HG03025 (cell line): ENCODE measurements at regions not wholly inside any gene's neighbourhood (a gene's known extent, or its start where the extent isn't known, plus 50 kb on each side); places are given as distances from the start of the nearest gene placed in this dataset.
"Not testable (repeated sequence)": the region's sequence is repeated elsewhere in the genome, so short reads cannot be mapped to it uniquely, and the experiment has no call there.

Source experiments
- ATAC-seq: cut with Tn5 transposase; IDR thresholded peaks from one replicate; pipeline ENCODE4 v1.9.1; 2021; ENCODE audit warnings: mild to moderate bottlenecking, moderate library complexity; ENCODE audit not compliant: unreplicated experiment, low FRiP score

DNA sequence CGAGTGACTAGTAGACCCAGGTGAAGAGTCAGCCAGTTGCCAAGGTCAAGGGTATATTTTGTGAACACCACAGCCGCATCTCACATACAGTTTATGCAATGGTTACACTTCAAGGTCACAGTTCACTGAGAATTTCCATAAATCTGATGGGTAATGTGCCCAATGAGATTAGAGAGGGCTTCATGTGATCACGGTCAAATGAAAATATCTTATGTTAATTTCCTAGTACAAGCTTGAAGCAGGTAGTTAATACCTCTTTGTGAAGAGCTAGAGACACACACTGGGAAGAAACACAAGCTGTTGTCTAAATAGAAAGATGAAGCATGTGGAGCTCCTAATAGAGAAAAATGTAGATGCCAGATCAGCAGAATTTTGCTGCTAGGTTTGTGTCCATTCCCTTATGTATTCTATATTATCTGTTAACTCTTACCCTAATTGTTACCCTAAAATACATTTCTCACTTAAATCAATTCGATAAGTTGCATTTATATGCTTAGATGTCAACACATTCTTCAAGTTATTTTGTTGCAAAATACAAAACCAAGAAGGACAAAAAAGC lies 136.0 kb downstream of the NR2F2 start:
- no peak for ATAC-seq

DNA sequence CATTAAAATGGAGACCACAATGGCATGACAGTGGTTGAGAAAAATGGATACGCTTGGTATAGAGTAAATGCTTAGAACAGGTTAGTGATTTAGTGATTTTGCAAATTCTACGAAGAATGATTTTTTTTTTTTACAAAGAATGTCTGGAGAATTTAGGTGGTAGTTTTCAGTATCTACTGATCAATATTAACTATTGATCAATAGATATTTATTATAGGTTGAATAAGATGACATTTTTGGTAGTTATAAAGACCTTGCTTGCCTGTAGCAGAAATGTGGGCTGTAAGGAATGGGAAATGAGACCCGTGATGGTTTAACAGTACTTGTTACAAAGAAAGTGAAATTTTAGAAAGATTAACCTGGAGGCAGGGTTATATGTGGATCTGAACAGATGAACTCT lies 137.5 kb downstream of the NR2F2 start:
- ATAC-seq = no peak

DNA sequence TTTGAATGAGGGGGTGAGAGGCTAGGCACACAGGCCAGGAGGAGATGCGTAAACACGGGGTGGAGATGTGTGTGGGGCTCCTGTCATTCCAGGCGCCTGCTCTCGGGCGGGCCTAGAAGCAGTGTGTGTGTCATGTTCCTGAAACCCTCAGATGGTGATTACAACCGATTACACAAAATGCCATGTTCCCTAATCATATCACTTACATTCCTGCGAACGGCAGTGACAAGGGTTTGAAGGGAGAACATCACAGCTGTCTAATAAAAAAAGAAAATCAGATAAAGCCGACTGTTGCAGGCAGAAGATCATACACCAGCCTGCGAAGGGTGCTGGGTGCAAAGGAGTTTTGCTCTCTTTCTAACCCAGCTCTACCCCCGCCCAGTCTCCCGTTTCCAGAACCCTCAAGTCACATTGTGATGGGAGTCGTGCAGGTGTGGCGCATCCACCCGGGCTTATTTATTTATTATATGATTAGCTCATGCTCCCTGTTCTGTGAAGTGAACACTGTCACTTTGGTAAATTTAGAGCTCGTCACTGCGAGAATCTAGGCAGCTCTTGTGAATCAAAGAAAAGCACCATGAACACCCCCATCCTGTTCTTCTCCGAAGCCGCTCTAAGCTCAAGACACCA lies 140.3 kb downstream of the NR2F2 start:
- no peak for ATAC-seq

- no peak for ATAC-seq
Measured at GRCh38 chr15:96472681-96473080, 142.2 kb downstream of the NR2F2 start.

DNA sequence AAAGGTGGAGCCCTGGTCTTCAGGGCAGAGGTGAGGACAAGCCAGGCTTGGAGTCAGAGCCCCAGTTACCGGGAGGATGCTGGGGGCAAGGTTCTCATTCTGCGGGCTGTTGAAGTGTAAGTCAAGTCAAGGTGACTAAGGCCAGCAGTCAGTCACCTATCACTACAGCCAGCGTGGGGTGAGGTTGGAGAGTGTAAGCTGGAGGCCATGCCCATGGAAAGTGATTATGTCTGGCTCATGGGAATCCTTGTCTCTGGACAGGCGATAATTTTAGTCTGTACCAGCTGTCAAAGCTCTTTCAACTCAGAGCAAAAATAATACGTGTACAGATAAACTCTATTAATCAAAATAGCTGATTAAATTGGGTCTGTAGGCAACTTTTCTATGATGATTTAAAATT lies 143.1 kb downstream of the NR2F2 start:
- no peak for ATAC-seq

DNA sequence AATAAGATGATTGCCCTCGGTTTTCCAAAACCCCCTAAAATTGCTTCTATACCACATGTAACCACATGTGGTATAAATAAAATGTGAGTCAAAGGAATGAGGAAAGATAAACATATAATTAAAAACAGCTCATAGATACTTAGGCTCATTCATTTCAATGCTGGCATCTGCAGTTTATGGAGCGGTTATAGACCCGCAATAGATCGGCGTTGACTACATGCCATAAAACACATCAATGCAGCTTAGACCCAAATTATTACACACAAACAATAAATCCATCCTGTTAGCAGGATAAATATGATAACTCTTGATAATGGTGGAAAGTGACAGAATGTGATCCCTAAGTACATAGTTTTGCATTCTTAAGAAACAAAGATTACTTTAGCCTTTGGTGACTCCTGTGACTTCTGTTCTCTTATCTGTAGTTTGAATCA lies 143.7 kb downstream of the NR2F2 start:
- no peak for ATAC-seq

- ATAC-seq = no peak
Measured at GRCh38 chr15:96477227-96477626, 146.7 kb downstream of the NR2F2 start.

DNA sequence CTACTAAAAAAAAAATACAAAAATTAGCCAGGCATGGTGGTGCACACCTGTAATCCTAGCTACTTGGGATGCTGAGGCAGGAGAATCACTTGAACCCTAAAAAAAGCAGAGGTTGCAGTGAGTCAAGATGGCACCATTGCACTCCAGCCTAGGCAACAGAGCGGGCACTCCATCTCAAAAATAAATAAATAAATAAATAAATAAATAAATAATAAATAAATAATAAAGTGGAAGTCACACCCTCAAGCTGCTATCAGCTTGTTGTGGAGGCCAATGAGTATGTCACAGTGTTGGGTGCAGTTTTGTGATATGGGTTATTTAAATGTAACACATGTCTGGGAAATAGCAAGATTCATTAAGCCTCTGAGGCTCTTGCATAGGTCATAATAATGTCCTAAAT lies 153.9 kb downstream of the NR2F2 start:
- ATAC-seq = not testable (repeated sequence)

- ATAC-seq = no peak
Measured at GRCh38 chr15:96484830-96485229, 154.3 kb downstream of the NR2F2 start.

DNA sequence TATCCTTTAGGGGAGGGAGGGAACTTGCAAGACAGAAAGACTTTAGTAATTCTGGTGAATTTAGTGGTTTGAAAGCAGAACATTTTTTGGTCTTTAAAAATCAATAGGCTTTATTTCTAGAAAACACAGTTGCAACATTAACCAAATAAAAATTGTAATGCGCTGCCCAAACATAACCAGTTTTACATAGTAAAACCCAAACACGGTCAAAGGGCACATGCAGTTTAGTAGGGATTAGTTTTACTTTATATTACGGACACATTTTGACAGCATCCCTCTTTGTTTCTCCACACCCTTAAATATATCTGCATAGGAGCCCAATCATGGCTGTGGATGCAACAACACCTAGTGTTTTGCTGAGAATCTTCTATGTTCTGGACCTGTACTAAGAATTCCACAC lies 156.7 kb downstream of the NR2F2 start:
- no peak for ATAC-seq

DNA sequence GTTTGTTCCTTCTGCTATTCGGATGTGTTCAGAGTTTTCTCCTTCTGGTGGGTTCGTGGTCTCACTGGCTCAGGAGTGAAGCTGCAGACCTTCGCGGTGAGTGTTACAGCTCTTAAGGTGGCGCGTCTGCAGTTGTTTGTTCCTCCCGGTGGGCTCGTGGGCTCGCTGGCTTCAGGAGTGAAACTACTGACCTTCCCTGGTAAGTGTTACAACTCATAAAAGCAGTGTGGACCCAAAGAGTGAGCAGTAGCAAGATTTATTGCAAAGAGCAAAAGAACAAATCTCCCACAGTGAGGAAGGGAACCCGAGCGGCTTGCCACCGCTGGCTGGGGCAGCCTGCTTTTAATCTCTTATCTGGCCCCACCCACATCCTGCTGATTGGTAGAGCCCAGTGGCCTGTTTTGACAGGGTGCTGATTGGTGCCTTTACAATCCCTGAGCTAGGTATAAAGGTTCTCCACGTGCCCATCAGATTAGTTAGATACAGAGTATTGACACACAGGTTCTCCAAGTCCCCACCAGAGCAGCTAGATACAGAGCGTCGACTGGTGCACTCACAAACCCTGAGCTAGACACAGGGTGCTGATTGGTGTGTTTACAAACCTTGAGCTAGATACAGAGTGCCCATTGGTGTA lies 160.7 kb downstream of the NR2F2 start:
- ATAC-seq = not testable (repeated sequence)

DNA sequence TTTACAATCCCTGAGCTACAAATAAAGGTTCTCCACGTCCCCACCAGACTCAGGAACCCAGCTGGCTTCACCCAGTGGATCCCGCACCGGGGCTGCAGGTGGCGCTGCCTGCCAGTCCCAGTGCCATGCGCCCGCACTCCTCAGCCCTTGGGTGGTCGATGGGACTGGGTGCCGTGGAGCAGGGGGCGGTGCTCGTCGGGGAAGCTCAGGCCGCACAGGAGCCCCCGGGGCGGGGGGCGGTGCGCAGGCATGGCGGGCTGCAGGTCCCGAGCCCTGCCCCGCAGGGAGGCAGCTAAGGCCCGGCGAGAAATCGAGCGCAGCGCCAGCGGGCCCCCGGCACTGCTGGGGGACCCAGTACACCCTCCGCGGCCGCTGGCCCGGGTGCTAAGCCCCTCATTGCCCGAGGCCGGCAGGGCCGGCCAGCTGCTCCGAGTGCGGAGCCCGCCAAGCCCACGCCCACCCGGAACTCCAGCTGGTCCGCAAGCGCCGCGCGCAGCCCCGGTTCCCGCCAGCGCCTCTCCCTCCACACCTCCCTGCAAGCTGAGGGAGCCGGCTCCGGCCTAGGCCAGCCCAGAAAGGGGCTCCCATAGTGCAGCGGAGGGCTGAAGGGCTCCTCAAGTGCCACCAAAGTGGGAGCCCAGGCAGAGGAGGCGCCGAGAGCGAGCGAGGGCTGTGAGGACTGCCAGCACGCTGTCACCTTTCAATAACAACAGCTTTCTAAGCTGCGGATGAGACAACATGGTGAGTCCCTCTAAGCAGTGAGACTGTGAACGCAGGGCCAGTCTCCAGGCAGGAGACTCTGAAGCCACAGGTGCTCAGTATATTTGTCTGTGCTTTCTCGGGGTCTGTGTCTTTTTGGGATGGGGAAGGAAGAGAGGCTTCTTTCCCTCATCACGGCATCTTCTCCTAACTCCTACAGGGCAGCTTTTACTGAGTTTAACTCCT lies 161.5 kb downstream of the NR2F2 start:
- ATAC-seq = not testable (repeated sequence)

- ATAC-seq = no peak
Measured at GRCh38 chr15:96494505-96494904, 164.0 kb downstream of the NR2F2 start.

DNA sequence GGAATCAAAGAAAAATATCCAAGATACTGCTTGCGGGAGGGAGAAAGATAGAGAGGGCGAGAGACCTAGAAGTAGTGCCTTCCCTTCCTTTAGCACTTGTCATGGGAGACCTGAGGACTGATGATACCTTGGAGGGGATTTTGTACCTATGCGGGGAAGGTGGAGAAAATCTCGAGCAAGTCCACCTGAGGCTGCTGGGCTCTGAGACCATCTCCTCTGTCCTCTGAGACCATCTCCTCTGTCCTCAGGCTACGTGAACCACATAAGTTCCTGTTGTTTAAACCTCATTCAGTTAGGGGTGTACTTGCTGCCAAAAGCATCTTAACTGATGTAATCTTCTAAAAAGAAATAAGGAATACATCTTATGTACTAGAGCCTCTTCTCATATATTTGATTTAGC lies 164.9 kb downstream of the NR2F2 start:
- ATAC-seq = no peak

DNA sequence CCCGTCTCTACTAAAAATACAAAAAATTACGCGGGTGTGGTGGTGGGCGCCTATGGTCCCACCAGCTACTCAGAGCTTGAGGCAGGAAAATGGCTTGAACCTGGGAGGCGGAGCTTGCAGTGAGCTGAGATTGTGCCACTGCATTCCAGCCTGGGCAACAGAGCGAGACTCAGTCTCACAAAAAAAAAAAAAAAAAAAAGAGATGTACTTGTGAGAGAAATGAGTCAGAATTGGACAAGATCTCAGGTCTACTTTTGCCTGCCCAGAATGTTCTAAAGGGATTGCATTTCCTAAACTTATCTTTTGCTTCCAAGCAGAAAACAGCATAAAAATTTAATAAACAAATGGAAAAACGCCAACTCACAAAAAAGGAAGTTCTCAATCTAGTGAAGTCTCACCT lies 167.5 kb downstream of the NR2F2 start:
- no peak for ATAC-seq

GRCh38 chr15:96500508-96500907 lies 170.0 kb downstream of the NR2F2 start:
- no peak for ATAC-seq

DNA sequence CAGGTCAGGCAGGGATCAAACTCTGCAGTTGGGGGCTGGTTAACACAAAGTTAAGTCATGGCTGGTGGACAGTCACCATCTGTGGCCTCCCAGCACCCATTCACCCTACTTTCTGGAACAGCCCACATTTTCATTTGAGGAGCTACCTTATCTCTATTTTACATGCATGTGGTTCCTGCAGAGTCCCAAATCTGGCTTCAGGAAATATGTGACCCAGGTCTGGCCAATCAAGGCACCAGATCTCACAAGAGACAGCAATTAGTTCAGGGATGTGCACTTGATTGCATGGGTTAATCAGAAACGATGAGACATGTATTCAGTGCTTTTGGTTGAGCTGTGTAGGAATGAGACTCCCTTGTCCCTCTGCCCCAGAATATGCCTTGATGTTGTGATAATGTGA lies 170.9 kb downstream of the NR2F2 start:
- no peak for ATAC-seq

DNA sequence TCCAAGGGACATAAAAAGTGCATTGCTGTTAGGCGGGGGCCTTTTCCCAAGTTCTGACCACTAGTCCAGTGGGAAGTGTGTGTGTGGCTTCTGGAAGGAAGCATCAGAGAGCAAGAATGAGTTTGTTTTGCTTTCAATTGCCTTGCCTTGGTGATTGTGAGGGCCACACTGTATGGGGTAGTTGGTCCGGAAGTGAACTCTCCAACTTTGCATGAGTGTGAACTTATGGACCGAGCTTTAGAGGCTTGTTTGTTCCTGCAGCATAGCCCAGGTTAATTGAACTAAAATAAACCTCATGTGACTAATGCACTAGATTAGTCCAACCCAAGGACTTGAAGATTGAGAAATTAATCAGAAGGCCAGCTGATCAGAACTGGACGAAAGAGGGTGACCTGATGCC lies 171.7 kb downstream of the NR2F2 start:
- no peak for ATAC-seq

DNA sequence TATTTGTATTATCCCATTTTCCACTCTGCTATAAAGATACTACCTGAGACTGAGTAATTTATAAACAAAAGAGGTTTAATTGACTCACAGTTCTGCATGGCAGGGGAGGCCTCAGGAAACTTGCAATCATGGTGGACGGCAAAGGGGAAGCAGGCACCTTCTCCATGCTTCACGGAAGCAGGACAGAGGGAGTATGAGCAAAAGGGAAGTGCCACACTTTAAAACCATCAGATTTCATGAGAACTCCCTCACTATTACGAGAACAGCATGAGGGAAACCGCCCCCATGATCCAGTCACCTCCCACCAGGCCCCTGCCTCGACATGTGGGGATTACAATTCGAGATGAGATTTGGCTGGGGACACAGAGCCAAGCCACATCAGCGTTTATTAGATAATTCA lies 172.8 kb downstream of the NR2F2 start:
- ATAC-seq = no peak

DNA sequence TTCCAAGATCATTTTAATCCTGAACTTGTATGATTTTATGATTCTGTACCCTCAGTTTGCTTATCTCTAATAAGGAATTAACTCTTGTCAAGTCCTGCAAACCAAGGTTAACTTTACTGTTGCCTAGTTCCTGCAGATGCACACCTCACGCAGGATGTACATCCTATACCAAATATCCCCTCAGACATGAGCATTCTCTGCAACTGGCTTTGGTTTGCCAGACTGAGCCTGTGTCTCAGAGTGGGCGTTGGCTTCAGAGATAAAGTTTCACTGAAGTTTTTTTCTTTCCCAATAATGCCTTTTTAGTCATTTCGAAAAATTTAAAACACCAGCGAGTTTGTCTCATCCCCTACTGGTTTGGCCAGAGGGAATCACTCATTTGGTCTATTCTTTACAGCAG lies 173.9 kb downstream of the NR2F2 start:
- ATAC-seq = no peak

GRCh38 chr15:96505014-96505413 lies 174.5 kb downstream of the NR2F2 start:
- no peak for ATAC-seq
